ENCODE measurements at regions not wholly inside any gene's neighbourhood (a gene's known extent, or its start where the extent isn't known, plus 50 kb on each side); places are given as distances from the start of the nearest gene placed in this dataset.
"Not testable (repeated sequence)": the region's sequence is repeated elsewhere in the genome, so short reads cannot be mapped to it uniquely, and the experiment has no call there.

- Histone ChIP-seq H3K27ac (ENCODE audit: low read length) (no peak overlapping the region), H2AFZ (ENCODE audit: low read depth, low read length) (no peak overlapping the region), H3K36me3 (ENCODE audit: insufficient read depth, low read length) (no peaks in the 10 kb centered on the region), H3K4me2 (ENCODE audit: insufficient read depth, low read length) (no peak overlapping the region), H3K9me3 (ENCODE audit: insufficient read depth, low read length, severe bottlenecking) (no peaks in the 10 kb centered on the region), H3K4me1 (ENCODE audit: insufficient read depth, low read length) (no peaks in the 10 kb centered on the region), H4K20me1 (ENCODE audit: insufficient read depth, low read length) (no peaks in the 10 kb centered on the region), H3K27me3 (ENCODE audit: insufficient read depth, low read length, poor library complexity) (no peaks in the 10 kb centered on the region), H3K79me2 (ENCODE audit: insufficient read depth, low read length) (no peaks in the 10 kb centered on the region), H3K9ac (ENCODE audit: low read depth, low read length) (no peak overlapping the region), H3K4me3 (ENCODE audit: low read depth in 1 of 2, low read length in 2 of 2) (no peak overlapping the region)
- ATAC-seq (ENCODE audit: insufficient read depth, low read depth) = no peak
- no peak for TF ChIP-seq EZH2 (IDR thresholded peaks at IDR 0.05; ENCODE audit: borderline replicate concordance, low read depth, low read length, severe bottlenecking)
- no peak for TF ChIP-seq CTCF (IDR thresholded peaks at IDR 0.05; ENCODE audit: borderline replicate concordance, extremely low read depth, low read length, poor library complexity, severe bottlenecking)
- DNase-seq = no peak
Observed at GRCh38 chr5:162685302-162685701, 617.7 kb downstream of the GABRG2 start.

GRCh38 chr5:162696272-162696671 is 628.7 kb downstream of the GABRG2 start:
- not testable (repeated sequence) for H2AFZ ChIP-seq (ENCODE audit: low read depth, low read length); H3K79me2 ChIP-seq (ENCODE audit: insufficient read depth, low read length); H3K36me3 ChIP-seq (ENCODE audit: insufficient read depth, low read length); H3K4me2 ChIP-seq (ENCODE audit: insufficient read depth, low read length); ATAC-seq (ENCODE audit: insufficient read depth, low read depth); H3K27ac ChIP-seq (ENCODE audit: low read length); H3K27me3 ChIP-seq (ENCODE audit: insufficient read depth, low read length, poor library complexity); H4K20me1 ChIP-seq (ENCODE audit: insufficient read depth, low read length); DNase-seq; H3K4me3 ChIP-seq (ENCODE audit: low read depth in 1 of 2, low read length in 2 of 2); H3K4me1 ChIP-seq (ENCODE audit: insufficient read depth, low read length); H3K9me3 ChIP-seq (ENCODE audit: insufficient read depth, low read length, severe bottlenecking); H3K9ac ChIP-seq (ENCODE audit: low read depth, low read length)

- H3K36me3 ChIP-seq (ENCODE audit: insufficient read depth, low read length) = no peaks in the 10 kb centered on the region
- no peak overlapping the region for H2AFZ ChIP-seq (ENCODE audit: low read depth, low read length)
- no peak overlapping the region for H3K27ac ChIP-seq (ENCODE audit: low read length)
- H3K4me2 ChIP-seq (ENCODE audit: insufficient read depth, low read length) = no peak overlapping the region
- H4K20me1 ChIP-seq (ENCODE audit: insufficient read depth, low read length) = no peaks in the 10 kb centered on the region
- H3K9me3 ChIP-seq (ENCODE audit: insufficient read depth, low read length, severe bottlenecking) = no peaks in the 10 kb centered on the region
- TF ChIP-seq CTCF (IDR thresholded peaks at IDR 0.05; ENCODE audit: borderline replicate concordance, extremely low read depth, low read length, poor library complexity, severe bottlenecking) = no peak
- TF ChIP-seq EZH2 (IDR thresholded peaks at IDR 0.05; ENCODE audit: borderline replicate concordance, low read depth, low read length, severe bottlenecking) = no peak
- no peak overlapping the region for H3K4me3 ChIP-seq (ENCODE audit: low read depth in 1 of 2, low read length in 2 of 2)
- no peak overlapping the region for H3K9ac ChIP-seq (ENCODE audit: low read depth, low read length)
- ATAC-seq (ENCODE audit: insufficient read depth, low read depth) (no peak), DNase-seq (no peak)
- H3K27me3 ChIP-seq (ENCODE audit: insufficient read depth, low read length, poor library complexity) = no peaks in the 10 kb centered on the region
- H3K79me2 ChIP-seq (ENCODE audit: insufficient read depth, low read length) = no peaks in the 10 kb centered on the region
- H3K4me1 ChIP-seq (ENCODE audit: insufficient read depth, low read length) = no peaks in the 10 kb centered on the region
Observed at GRCh38 chr5:162699361-162699760, 631.8 kb downstream of the GABRG2 start.

GRCh38 chr5:162703914-162704313 is 636.3 kb downstream of the GABRG2 start:
- TF ChIP-seq CTCF (IDR thresholded peaks at IDR 0.05; ENCODE audit: borderline replicate concordance, extremely low read depth, low read length, poor library complexity, severe bottlenecking) = no peak
- no peak for TF ChIP-seq EZH2 (IDR thresholded peaks at IDR 0.05; ENCODE audit: borderline replicate concordance, low read depth, low read length, severe bottlenecking)
- H3K27me3 ChIP-seq (ENCODE audit: insufficient read depth, low read length, poor library complexity) = no peaks in the 10 kb centered on the region

More at GRCh38 chr5:162703914-162704313, 636.3 kb downstream of the GABRG2 start:
- Histone ChIP-seq H3K9me3 (ENCODE audit: insufficient read depth, low read length, severe bottlenecking) (no peaks in the 10 kb centered on the region), H3K4me2 (ENCODE audit: insufficient read depth, low read length) (no peak overlapping the region), H4K20me1 (ENCODE audit: insufficient read depth, low read length) (no peaks in the 10 kb centered on the region), H2AFZ (ENCODE audit: low read depth, low read length) (no peak overlapping the region), H3K4me3 (ENCODE audit: low read depth in 1 of 2, low read length in 2 of 2) (no peak overlapping the region), H3K4me1 (ENCODE audit: insufficient read depth, low read length) (no peaks in the 10 kb centered on the region), H3K9ac (ENCODE audit: low read depth, low read length) (no peak overlapping the region), H3K79me2 (ENCODE audit: insufficient read depth, low read length) (no peaks in the 10 kb centered on the region), H3K36me3 (ENCODE audit: insufficient read depth, low read length) (no peaks in the 10 kb centered on the region), H3K27ac (ENCODE audit: low read length) (no peak overlapping the region)
- DNase-seq (no peak), ATAC-seq (ENCODE audit: insufficient read depth, low read depth) (no peak)

All from DND-41 (cell line).